Superior temporal gyrus (tissue), 1 donor: ENCODE measurements at regions not wholly inside any gene's neighbourhood (a gene's known extent, or its start where the extent isn't known, plus 50 kb on each side); places are given as distances from the start of the nearest gene placed in this dataset.

Source experiments
- DNase-seq: peaks from one replicate; pipeline ENCODE4 v3.0.0-alpha.2; 2016; ENCODE audit errors: extremely low spot score

GRCh38 chr2:226131299-226131784, 668.3 kb downstream of the IRS1 start:
- no peak for DNase-seq

- no peak for DNase-seq
These were observed 669.4 kb downstream of the IRS1 start for GRCh38 chr2:226130192-226130591.

GRCh38 chr2:226127682-226128081, 671.9 kb downstream of the IRS1 start:
- no peak for DNase-seq

GRCh38 chr2:226126104-226126503, 673.5 kb downstream of the IRS1 start:
- no peak for DNase-seq

DNA sequence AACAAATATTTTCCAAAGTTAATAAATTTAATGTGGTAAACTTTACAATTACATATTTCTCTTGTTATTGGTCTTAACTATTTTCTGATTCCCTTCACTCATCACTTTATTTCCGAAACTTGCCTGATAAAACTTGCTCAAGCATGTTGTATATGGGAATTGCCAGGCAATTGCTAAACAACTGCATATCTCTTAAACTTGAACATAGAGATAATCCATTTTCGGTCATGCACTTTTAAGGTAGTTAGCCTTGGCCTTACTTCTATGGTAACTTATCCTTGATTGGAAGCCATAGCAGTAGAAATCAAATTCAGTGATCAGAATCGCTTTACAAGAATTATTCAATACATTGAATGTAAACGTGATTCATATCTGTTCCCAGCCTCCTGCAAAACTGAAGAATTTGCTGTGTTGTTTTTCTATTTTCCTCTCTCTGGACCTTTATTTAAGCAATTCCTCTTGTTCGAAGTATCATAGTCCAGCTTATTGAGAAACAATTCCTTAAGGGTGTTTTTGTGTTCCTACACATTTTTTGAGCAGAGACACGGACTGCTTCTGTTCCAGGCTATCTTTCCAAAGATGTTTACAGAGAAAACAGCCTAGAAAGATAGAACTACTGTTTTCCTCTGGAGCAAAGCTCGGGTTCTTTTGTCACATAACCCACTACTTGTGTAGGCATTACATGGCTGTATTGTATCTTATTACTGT, 674.3 kb downstream of the IRS1 start:
- no peak for DNase-seq

DNA sequence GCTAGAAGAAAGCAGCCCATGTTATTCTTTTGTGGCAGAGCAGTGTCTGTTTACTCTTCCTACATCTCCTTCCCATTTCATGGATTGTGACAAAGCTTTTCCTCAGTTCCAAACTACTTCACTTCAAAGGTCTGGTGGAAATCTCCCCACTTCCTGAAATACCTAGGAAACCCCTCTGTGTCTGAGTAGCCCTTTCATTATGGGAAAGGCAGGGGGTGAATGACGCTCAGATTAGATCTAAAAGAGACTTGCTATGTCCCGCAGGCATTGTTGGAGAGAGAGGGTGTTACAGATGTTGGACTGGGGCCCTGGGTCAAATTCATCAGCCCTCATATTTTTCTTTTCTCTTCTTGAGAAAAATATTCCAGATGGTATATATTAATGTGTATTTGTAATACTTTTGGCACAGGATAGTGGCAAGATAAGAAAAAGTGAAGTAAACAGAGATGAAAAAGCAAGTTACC, 675.0 kb downstream of the IRS1 start:
- DNase-seq = no peak

GRCh38 chr2:226123300-226123699, 676.3 kb downstream of the IRS1 start:
- no peak for DNase-seq

DNA sequence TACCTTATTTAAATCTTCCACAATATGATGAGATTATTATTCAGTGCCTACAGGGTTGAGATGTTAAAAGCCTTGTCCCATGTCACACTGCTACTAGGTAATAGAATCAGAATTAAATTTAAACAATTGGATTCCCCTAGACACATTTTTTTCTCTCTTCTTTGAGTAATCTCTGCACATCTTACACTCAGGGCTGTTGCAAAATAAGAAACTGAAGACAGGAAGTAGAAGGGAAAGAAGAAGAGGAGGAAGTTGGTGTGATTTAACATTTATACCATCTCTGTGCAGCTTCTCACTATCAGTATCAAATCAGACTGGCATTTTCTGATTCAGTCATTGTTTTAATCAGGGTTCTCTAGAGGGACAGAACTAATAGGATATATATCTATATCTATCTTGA, 677.6 kb downstream of the IRS1 start:
- no peak for DNase-seq

GRCh38 chr2:226121046-226121738, 678.4 kb downstream of the IRS1 start:
- no peak for DNase-seq

DNA sequence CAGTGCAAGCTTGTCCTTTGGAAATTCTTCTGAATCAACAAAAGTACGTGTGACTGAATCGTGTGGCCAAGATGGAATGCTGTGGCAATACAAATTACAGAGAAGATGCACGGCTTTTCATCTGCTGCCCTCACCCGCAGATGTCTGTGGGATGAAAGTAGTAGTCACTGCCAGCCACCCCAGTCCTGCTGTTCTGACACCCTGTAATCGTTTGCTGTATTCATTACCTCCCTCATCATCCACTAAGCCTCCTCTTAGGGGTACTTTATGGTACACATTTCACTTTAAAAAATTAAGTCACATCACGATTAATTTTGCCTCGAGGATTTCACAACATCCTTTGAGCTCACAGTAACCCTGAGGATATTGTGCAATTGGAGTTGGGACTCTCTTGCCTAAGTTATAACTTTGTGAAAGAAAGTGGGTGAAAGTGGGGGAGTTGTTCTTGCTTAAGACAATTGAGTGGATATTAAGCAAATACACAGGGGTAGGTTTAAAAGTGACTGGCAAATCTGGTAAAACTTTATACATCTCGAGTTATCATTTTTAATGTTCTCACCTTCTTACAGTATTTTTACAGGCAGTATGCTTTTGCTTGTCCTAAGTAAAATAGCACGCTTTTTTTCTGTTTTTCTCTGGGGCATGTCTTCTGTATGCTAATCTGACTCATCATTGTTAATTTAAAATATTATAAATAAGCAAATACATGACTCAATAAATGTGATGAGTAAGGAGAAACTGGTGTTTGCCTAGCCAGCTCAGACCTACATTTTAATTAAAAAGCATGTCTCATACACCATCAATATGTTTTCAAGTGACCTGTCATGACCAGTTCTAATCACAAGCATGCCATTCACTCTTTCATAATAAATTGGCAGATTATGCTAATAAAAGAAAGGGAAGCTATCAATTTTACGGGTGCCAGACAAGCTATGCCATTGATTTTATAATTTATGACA, 680.9 kb downstream of the IRS1 start:
- no peak for DNase-seq

GRCh38 chr2:226117510-226118065, 682.0 kb downstream of the IRS1 start:
- DNase-seq = no peak

GRCh38 chr2:226116346-226116745, 683.3 kb downstream of the IRS1 start:
- no peak for DNase-seq

GRCh38 chr2:226115832-226116200, 683.8 kb downstream of the IRS1 start:
- DNase-seq = no peak

GRCh38 chr2:226115102-226115831, 684.4 kb downstream of the IRS1 start:
- no peak for DNase-seq

DNA sequence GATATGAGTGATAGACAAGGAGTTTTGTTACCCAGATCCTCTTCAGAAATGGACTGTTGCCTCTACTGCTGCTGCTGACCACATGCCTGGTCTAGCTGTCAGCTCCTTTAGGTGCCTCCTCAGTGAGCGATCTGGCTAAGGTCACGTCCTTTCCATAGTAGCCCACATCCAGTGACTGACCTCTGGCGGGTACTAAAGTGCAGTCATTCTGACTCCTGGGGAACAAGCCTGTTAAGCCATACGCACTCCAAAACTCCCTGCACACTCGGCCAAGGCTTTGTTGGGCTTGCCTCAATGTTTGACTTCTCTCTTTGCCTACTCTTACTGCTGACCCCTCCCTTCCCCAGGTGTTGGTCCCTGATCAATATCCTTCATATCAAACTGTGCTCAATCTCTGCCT, 685.2 kb downstream of the IRS1 start:
- DNase-seq = no peak

- DNase-seq = no peak
These were observed 699.6 kb downstream of the NYAP2 start for GRCh38 chr2:226098861-226099745.

- no peak for DNase-seq
These were observed 695.5 kb downstream of the NYAP2 start for GRCh38 chr2:226095058-226095457.

GRCh38 chr2:226093364-226093763, 693.9 kb downstream of the NYAP2 start:
- no peak for DNase-seq

DNA sequence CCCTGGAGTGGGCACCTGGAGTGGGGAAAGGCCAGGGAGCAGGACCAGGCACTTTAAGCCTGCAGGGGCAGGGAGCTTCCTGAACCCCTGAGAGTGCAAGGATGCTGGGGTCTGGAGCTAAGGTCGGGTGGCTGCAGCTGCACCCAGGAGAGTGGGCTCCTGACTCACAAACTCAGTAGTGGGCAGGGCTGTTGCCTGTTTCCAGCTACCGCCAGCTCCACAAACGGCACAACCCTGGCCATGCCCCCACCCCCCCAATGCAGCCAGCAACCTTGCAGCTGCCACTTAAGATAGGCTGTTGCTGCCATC, 688.8 kb downstream of the NYAP2 start:
- DNase-seq = no peak
